Dendritic cell treated with granulocyte-macrophage colony-stimulating factor and Interleukin-4, amounts not matched to agents 40 ng/mL and 50 ng/mL, for 4 days (primary cell): ENCODE measurements at regions not wholly inside any gene's neighbourhood (a gene's known extent, or its start where the extent isn't known, plus 50 kb on each side); places are given as distances from the start of the nearest gene placed in this dataset.

Experiments used
- H3K27ac Mint-ChIP-seq: one replicate; pipeline ENCODE4 v1.8.0; 2022; ENCODE audit warnings: mild to moderate bottlenecking, mixed read lengths
- H3K27me3 Mint-ChIP-seq: one replicate; pipeline ENCODE4 v1.8.0; 2022; ENCODE audit warnings: mild to moderate bottlenecking, mixed read lengths
- H3K36me3 Mint-ChIP-seq: one replicate; pipeline ENCODE4 v1.8.0; 2022; ENCODE audit warnings: low read depth, mixed read lengths
- H3K4me1 Mint-ChIP-seq: one replicate; pipeline ENCODE4 v1.8.0; 2022; ENCODE audit warnings: low read depth, mixed read lengths
- H3K4me3 Mint-ChIP-seq: one replicate; pipeline ENCODE4 v1.8.0; 2022; ENCODE audit warnings: mild to moderate bottlenecking, moderate library complexity, mixed read lengths
- H3K9me3 Mint-ChIP-seq: one replicate; pipeline ENCODE4 v1.8.0; 2022; ENCODE audit warnings: mixed read lengths
- intact Hi-C: fragments of 100-400 bp; cut with micrococcal nuclease; formaldehyde crosslinking; loops from one replicate; pipeline ENCODE4 v1.15.0; 2022

DNA sequence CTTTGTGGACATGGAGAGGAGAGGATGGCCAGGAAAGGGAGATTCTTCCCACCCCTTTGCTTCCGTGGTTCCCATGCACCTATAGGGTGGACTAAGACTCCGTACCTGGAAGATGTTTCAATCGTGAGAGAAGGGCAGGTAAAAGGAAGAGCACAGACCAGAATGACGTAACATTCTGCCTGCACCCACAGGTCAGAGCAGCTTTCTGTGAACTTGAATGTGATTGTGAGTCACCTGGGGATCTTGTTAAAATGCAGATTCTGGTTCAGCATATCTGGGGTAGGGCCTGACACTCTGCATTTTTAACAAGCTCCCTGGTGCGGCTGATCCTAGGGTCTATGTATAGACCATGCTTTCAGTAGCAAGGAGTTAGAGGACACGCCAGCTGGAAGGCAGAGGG lies 164.1 kb upstream of the SGK1 start:
- peak overlapping the region; percentile 14 for H3K27ac Mint-ChIP-seq
- H3K36me3 Mint-ChIP-seq: no peaks in the 10 kb centered on the region
- no peaks in the 10 kb centered on the region for H3K9me3 Mint-ChIP-seq
- peaks cover 7% of the 10 kb centered on the region for H3K4me1 Mint-ChIP-seq
- H3K27me3 Mint-ChIP-seq: peaks cover 6% of the 10 kb centered on the region
- intact Hi-C loops: loop anchor here (10.0 kb wide), 1 partner anchor 133 kb away; no protein-coding TSS in a partner anchor
- H3K4me3 Mint-ChIP-seq: no peak overlapping the region

DNA sequence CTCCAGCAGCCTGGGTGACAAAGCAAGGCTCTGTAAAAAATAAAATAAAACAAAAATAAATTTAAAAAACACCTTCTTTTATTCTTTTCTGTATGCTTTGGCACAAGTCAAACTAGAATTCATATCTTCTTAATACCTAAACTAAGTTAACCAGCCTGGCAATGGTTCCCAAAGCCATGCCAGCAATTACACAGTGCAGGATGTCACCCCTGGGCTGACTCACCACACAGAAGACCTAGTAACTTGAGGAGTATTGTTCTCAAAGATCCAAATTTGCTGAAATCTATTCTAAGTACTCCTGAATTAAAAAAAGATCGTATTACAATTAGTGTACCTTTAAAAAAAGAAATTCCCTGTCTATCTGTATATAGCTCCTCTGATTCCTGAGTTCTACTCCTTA lies 162.7 kb upstream of the SGK1 start:
- H3K4me3 Mint-ChIP-seq: no peak overlapping the region
- no peaks in the 10 kb centered on the region for H3K36me3 Mint-ChIP-seq
- H3K27ac Mint-ChIP-seq: no peak overlapping the region
- peaks cover 7% of the 10 kb centered on the region for H3K4me1 Mint-ChIP-seq
- intact Hi-C loops: loop anchor here (10.0 kb wide), 1 partner anchor 134 kb away; no protein-coding TSS in a partner anchor
- H3K27me3 Mint-ChIP-seq: peaks cover 6% of the 10 kb centered on the region
- no peaks in the 10 kb centered on the region for H3K9me3 Mint-ChIP-seq

DNA sequence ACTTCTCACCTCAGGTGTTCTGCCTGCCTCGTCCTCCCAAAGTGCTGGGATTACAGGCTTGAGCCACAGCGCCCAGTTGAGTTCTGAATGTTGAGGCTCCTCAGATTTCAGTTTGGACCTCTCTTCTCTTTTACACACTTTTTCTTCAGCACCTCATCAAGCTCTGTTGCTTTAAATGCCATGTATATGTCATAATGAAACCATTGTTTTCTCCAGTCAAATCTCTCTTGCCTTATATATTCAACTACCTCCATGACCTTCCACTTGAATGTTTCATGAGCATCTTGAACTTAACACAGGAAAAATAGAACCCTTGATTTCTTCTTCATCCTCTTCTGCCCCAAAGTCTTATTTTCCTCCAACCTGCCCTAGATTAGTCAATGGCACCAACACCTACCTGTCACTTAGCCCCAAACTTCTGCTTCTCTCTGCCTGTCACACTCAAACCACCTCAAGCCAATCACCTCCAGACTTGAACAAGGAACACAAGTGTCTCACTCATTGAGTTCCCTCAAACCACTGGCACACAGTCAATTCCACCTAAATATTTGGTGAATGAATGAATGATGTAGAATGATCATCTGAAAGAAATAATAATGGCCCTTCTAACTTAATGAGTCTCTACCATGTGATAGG lies 161.0 kb upstream of the SGK1 start:
- Mint-ChIP-seq H3K36me3 (no peaks in the 10 kb centered on the region), H3K27ac (no peak overlapping the region), H3K4me3 (no peak overlapping the region), H3K27me3 (peaks cover 6% of the 10 kb centered on the region), H3K4me1 (peaks cover 7% of the 10 kb centered on the region), H3K9me3 (no peaks in the 10 kb centered on the region)
- intact Hi-C loops: no loop called here

DNA sequence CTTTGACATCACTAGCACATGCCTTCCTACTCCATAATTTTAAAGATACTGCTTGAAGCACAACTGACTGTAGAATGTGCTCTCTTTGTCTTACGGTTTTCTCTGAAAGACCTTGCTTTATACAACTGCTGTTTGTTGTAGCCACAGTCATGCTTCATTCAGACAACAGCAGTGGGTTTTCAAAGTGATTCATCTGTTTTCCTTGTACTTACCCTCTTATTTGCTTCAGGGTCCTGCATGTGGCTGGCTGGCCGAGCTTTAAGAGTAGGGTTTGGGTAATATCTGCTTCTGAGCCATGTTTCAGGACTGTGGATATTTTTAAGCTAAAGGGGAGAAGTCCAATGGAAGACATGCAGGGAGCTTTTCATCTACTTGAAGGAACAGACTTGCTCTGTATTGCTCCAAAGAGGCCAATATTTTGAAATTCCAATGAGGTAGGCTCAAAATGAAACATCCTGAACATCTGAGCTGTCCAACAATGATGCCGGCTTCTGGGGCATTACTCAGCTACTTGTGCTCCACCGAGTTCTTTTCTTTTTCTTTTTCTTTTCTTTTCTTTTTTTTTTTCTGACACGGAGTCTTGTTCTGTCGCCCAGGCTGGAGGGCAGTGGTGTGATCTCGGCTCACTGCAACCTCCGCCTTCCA lies 160.2 kb upstream of the SGK1 start:
- intact Hi-C loops: no loop called here
- Mint-ChIP-seq H3K27me3 (peaks cover 6% of the 10 kb centered on the region), H3K9me3 (no peaks in the 10 kb centered on the region), H3K4me1 (peaks cover 7% of the 10 kb centered on the region), H3K27ac (no peak overlapping the region), H3K4me3 (no peak overlapping the region), H3K36me3 (no peaks in the 10 kb centered on the region)

DNA sequence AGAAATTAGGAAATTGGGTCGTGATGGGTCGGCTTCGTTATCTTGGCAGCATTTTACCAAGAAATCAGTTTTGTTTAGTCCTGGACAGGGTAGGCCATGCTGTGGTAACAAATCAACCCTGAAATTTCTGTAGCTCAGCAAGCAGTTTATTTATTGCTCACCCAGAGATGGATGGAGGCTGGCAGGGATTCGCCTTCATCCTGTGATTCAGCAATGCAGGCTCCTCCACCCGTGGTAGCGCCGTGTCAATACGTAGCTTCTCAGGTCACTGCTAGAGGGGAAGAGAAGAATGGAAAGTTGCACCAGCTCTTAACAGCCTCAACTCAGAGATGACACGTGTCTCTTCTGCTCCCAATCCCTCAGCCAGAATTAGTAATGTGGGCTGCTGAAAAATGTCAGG lies 157.0 kb upstream of the SGK1 start:
- H3K9me3 Mint-ChIP-seq: no peaks in the 10 kb centered on the region
- H3K27me3 Mint-ChIP-seq: peaks cover 7% of the 10 kb centered on the region
- no peak overlapping the region for H3K4me3 Mint-ChIP-seq
- no peak overlapping the region for H3K27ac Mint-ChIP-seq
- intact Hi-C loops: no loop called here
- no peaks in the 10 kb centered on the region for H3K4me1 Mint-ChIP-seq
- H3K36me3 Mint-ChIP-seq: no peaks in the 10 kb centered on the region

DNA sequence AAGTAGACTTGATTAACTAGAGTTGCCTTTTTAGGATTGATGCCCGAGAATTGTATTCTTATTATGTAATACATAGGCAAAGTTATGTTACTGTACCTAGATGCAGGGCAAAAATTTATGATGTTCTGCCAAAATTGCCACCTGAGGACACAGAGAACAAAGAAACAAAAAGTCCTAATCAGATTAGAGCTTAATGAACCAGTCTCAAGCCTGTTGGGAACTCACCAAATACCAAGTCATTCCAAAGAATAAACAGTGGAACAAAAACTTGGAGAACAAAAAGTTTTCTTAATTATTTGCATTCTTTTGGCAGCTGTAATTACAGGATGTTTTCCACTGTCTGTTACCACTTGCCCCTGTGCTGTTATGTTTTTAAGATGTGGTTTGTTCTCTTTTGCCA lies 154.7 kb upstream of the SGK1 start:
- Mint-ChIP-seq H3K4me3 (no peak overlapping the region), H3K27ac (no peak overlapping the region), H3K4me1 (no peaks in the 10 kb centered on the region), H3K36me3 (no peaks in the 10 kb centered on the region), H3K27me3 (peaks cover 4% of the 10 kb centered on the region), H3K9me3 (no peaks in the 10 kb centered on the region)
- intact Hi-C loops: no loop called here

DNA sequence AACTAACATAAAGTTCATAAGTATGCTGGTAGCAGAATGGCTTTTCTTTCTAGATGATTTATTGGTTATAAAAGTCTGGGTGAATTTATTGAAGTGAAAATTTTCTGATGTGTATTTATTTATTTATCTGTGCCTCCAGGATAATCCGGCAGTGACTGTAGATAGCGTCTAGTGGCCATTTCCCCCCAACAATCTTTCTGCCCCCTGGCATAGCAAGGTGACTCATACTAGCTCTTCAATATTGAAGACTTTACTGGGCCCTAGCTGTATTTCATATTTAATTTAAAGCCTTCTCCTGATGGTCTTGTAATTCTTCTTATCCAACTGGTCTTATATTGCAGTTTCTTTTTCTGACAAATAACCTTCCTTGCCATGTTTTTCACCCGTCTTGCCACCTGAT lies 154.1 kb upstream of the SGK1 start:
- Mint-ChIP-seq H3K9me3 (no peaks in the 10 kb centered on the region), H3K27ac (no peak overlapping the region), H3K4me1 (no peaks in the 10 kb centered on the region), H3K36me3 (no peaks in the 10 kb centered on the region), H3K4me3 (no peak overlapping the region), H3K27me3 (peaks cover 3% of the 10 kb centered on the region)
- intact Hi-C loops: no loop called here

DNA sequence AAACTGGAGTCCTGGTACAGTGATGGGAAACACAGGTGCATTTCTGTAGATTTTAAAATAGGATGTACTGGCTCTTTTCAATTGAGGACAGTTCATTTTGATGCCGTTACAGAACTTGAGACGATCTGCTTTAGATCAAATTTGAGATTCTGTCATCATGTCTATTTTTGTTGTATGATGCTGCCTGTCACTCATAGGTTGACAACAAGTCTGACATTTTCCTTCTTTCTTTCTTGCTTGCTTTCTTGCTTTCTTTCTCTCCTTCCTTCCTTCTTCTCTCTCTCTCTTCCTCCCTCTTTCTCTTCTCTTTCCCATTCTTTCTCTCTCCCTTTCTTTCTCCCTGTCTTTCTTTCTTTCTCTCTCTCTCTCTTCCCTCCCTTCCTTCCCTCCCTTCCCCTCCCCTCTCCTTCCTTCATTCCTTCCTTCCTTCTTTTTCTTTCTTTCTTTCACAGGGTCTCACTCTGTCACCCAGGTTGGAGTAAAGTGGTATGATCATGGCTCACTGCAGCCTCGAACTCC lies 152.6 kb upstream of the SGK1 start:
- intact Hi-C loops: no loop called here
- Mint-ChIP-seq H3K4me3 (no peak overlapping the region), H3K9me3 (no peaks in the 10 kb centered on the region), H3K36me3 (no peaks in the 10 kb centered on the region), H3K27ac (no peak overlapping the region), H3K27me3 (peaks cover 3% of the 10 kb centered on the region), H3K4me1 (no peaks in the 10 kb centered on the region)

DNA sequence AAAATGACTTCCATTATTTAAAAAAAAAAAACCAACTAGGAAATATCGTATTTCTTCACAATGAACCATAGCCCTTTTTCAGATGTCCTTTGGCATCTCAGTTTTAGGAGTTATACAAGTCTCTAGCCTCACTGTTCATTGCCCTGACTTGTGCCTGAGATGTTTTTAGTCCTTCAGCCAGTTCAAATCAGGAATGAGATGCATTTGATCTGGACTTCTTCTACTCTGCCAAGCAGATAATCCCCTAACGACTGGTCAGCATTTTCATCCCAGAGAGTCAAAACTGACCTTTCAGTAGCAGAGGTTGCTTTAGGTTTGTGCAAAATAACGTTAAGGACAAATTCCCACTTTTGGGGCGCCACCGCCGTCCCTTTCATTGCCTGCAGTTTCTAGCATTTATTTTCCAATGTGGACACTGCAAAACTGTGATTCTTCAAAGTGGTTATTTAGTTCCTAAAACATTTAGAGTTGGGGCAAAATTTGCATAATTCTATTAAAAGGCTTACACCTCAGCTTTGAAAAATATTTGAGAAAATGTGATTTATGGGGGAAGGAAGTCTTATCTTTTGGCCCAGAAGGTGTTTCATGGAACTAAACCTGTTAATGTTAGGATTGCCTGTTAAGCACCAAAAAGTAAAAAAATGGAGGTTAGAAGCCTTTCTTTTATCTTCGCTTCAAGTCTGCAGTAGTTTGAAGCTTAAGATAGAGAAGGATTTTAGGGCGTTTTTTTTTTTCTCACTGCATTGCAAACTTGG lies 152.0 kb upstream of the SGK1 start:
- H3K36me3 Mint-ChIP-seq: no peaks in the 10 kb centered on the region
- H3K27ac Mint-ChIP-seq: no peak overlapping the region
- intact Hi-C loops: no loop called here
- H3K27me3 Mint-ChIP-seq: peaks cover 3% of the 10 kb centered on the region
- no peak overlapping the region for H3K4me3 Mint-ChIP-seq
- H3K4me1 Mint-ChIP-seq: peaks cover under 1% of the 10 kb centered on the region
- H3K9me3 Mint-ChIP-seq: no peaks in the 10 kb centered on the region

DNA sequence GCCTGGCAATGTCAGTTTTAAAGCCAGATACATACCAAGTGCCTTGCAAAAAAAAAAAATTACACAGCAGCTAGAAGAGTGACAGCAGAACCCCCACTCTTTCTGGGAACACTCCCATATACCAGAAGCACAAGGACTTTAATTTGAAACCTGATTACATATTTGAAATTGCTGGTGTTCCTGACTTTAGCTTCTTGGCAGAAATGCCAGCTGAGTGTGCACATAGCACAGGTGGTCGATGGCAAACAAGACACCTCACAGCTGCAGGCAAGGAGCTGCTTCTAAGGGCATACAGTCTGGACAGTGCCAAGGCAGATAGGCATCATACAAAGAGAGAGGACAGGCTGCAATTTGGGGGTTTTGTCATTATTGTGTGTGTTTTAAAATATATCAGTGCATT lies 150.7 kb upstream of the SGK1 start:
- H3K4me1 Mint-ChIP-seq: peaks cover 12% of the 10 kb centered on the region
- H3K27me3 Mint-ChIP-seq: peaks cover 3% of the 10 kb centered on the region
- no peak overlapping the region for H3K27ac Mint-ChIP-seq
- no peaks in the 10 kb centered on the region for H3K9me3 Mint-ChIP-seq
- H3K4me3 Mint-ChIP-seq: no peak overlapping the region
- intact Hi-C loops: no loop called here
- H3K36me3 Mint-ChIP-seq: no peaks in the 10 kb centered on the region

DNA sequence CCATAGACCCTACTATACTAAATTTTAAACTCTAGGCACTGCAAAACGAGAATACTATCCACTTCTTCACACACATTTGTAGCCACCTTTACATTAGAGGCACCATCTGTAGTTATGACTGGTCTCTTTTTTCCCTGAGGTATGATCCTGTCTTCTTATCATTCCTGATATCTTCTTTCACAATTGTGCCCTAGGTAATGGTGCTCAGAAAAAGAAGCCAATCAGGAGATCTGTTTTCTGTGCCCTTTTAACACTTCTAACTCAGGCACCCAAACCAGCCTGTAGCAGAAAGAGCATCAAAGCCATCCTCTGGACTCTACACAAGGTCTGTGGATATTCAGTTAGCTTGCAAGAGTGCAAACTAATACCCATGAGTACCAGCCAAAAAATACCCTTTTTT lies 149.7 kb upstream of the SGK1 start:
- H3K4me1 Mint-ChIP-seq: peaks cover 12% of the 10 kb centered on the region

DNA sequence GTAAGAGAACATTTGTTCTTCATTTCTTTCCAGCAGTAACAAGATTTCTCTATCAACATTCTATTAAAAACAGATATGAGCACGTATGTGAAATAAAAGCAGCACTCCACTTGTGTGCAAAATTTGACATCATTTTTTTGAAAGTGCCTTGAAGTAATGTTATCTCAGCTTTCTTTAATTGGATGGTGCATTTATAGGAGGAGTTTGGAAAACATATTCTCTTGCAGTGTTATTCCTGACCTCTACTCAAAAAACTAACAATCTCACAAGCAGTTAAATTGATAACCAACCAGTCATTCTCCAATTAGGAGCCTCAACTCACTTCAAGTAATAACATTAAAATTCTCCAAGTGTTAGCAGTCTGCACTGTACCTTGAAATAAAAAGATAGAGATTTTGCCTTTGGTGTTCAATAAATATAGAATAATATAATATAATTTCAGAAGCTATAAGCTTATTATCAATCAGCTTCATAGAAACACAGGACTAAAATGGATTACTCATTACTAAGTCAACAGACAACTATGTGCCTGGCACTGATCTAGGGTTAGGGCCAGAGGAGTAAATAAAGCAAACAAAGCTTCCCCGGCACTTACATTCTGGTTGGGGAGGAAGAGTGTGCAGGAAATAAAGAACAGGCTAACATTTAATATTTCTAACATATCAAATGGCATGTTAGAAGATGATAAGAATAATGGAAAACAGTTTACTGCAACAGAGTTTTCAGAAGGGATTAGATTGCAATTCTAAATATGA lies 149.0 kb upstream of the SGK1 start:
- no peak overlapping the region for H3K27ac Mint-ChIP-seq
- no peaks in the 10 kb centered on the region for H3K36me3 Mint-ChIP-seq
- no peak overlapping the region for H3K4me3 Mint-ChIP-seq
- peaks cover 12% of the 10 kb centered on the region for H3K4me1 Mint-ChIP-seq
- H3K27me3 Mint-ChIP-seq: peaks cover 3% of the 10 kb centered on the region
- no peaks in the 10 kb centered on the region for H3K9me3 Mint-ChIP-seq
- intact Hi-C loops: no loop called here

More for the DNA sequence above, 149.7 kb upstream of the SGK1 start:
- Mint-ChIP-seq H3K27ac (no peak overlapping the region), H3K27me3 (peaks cover 3% of the 10 kb centered on the region), H3K4me3 (no peak overlapping the region), H3K36me3 (no peaks in the 10 kb centered on the region), H3K9me3 (no peaks in the 10 kb centered on the region)
- intact Hi-C loops: no loop called here

DNA sequence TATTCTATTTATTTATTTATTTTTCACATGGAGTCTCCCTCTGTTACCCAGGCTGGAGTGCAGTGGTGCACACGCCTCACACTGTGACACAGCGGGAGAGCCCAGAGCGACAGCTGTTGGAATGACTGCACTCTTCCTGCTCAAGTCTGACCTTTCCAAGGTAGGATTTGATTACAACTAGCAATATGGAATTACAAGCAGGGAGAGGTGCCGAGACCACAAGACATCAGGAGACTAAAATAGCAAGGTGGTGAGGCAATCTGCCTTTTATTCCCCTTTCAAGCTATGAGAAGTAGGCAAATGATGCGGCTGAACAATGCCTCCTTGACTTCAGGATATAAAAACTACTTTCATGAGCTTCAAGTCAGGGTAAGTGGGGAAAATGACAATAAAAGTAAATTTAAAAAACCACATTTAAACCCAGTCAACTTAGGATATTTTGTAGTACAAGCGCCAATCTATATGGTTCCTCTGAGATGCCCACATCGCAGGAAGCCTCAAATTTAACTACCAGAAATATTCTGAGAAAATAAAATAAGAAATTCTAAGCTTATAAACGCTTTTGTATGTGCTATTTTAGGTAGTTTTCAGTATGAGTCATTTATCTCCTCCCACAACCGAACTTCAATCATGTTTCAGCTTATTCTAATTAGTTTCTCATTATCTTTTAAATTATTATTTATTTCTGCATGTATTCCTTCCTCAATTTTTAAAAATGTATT lies 146.9 kb upstream of the SGK1 start:
- intact Hi-C loops: no loop called here
- peaks cover 15% of the 10 kb centered on the region for H3K4me1 Mint-ChIP-seq
- no peak overlapping the region for H3K27ac Mint-ChIP-seq
- peaks cover 8% of the 10 kb centered on the region for H3K9me3 Mint-ChIP-seq
- no peaks in the 10 kb centered on the region for H3K27me3 Mint-ChIP-seq
- no peaks in the 10 kb centered on the region for H3K36me3 Mint-ChIP-seq
- no peak overlapping the region for H3K4me3 Mint-ChIP-seq
